Neural progenitor cell (in vitro differentiated cells): ENCODE measurements at regions not wholly inside any gene's neighbourhood (a gene's known extent, or its start where the extent isn't known, plus 50 kb on each side); places are given as distances from the start of the nearest gene placed in this dataset.

Source experiments
- DNase-seq: peaks from one replicate; pipeline ENCODE4 v3.0.0-alpha.2; 2016; ENCODE audit warnings: low spot score
- H2AFZ ChIP-seq: fragments of 200-600 bp; sonication (generic); replicated peaks from 2 replicates; pipeline ENCODE4 v1.6.1; 2016; ENCODE audit warnings: antibody characterized with exemption
- H3F3A ChIP-seq: fragments of 200-600 bp; sonication (generic); 2 replicates; pipeline ENCODE4 v1.6.1; 2016; ENCODE audit warnings: antibody characterized with exemption, low read depth
- H3K27ac ChIP-seq: fragments of 200-600 bp; sonication (generic); 2 replicates; pipeline ENCODE4 v1.5.1; 2016; ENCODE audit warnings: mild to moderate bottlenecking
- H3K27me3 ChIP-seq: fragments of 200-600 bp; sonication (generic); 2 replicates; pipeline ENCODE4 v1.6.1; 2016; ENCODE audit warnings: mild to moderate bottlenecking, moderate library complexity
- H3K36me3 ChIP-seq: fragments of 200-600 bp; sonication (generic); 2 replicates; pipeline ENCODE4 v1.5.1; 2016
- H3K4me1 ChIP-seq: fragments of 200-600 bp; sonication (generic); 2 replicates; pipeline ENCODE4 v1.6.1; 2016; ENCODE audit warnings: mixed run types
- H3K4me2 ChIP-seq: fragments of 200-600 bp; sonication (generic); 2 replicates; pipeline ENCODE4 v1.6.1; 2016
- H3K4me3 ChIP-seq: fragments of 200-600 bp; sonication (generic); 2 replicates; pipeline ENCODE4 v1.5.1; 2016
- H3K79me2 ChIP-seq: fragments of 200-600 bp; sonication (generic); 2 replicates; pipeline ENCODE4 v1.6.1; 2016; ENCODE audit warnings: low read depth
- H3K9ac ChIP-seq: fragments of 200-600 bp; sonication (generic); 2 replicates; pipeline ENCODE4 v1.6.1; 2016
- H3K9me3 ChIP-seq: fragments of 200-600 bp; sonication (generic); 2 replicates; pipeline ENCODE4 v1.5.1; 2016; ENCODE audit warnings: low read depth
- H4K20me1 ChIP-seq: fragments of 200-600 bp; sonication (generic); 2 replicates; pipeline ENCODE4 v1.6.1; 2016; ENCODE audit warnings: low read depth
- H3K27ac Mint-ChIP-seq: 3 replicates; pipeline ENCODE4 v1.8.0; 2021; ENCODE audit warnings: mixed read lengths
- H3K27me3 Mint-ChIP-seq: 2 replicates; pipeline ENCODE4 v1.8.0; 2022; ENCODE audit warnings: low read depth, mild to moderate bottlenecking, inconsistent platforms, moderate library complexity, mixed read lengths; ENCODE audit not compliant: insufficient read depth
- H3K36me3 Mint-ChIP-seq: 3 replicates; pipeline ENCODE4 v1.8.0; 2021; ENCODE audit warnings: mixed read lengths
- H3K4me1 Mint-ChIP-seq: 3 replicates; pipeline ENCODE4 v1.8.0; 2021; ENCODE audit warnings: mixed read lengths
- H3K4me3 Mint-ChIP-seq: 3 replicates; pipeline ENCODE4 v1.8.0; 2021; ENCODE audit warnings: mild to moderate bottlenecking, moderate library complexity, mixed read lengths
- H3K9me3 Mint-ChIP-seq: 3 replicates; pipeline ENCODE4 v1.8.0; 2020; ENCODE audit warnings: mixed read lengths
- CTCF ChIP-seq: fragments of 200-600 bp; sonication (generic); IDR thresholded peaks from 2 replicates; pipeline ENCODE4 v1.5.1; 2017; ENCODE audit warnings: antibody characterized with exemption, mild to moderate bottlenecking
- EZH2 ChIP-seq: fragments of 200-600 bp; sonication (generic); IDR thresholded peaks from 2 replicates; pipeline ENCODE4 v1.6.1; 2017; ENCODE audit warnings: antibody characterized with exemption, mild to moderate bottlenecking, moderate library complexity
- EZH2phosphoT487 ChIP-seq: fragments of 200-600 bp; sonication (generic); IDR thresholded peaks from 2 replicates; pipeline ENCODE4 v1.6.1; 2017; ENCODE audit warnings: antibody characterized with exemption

GRCh38 chr7:34364130-34364529 is 293.9 kb upstream of the NPSR1 start:
- H3K4me2 ChIP-seq = no peak overlapping the region
- H3F3A ChIP-seq = no peaks in the 10 kb centered on the region
- H3K36me3 ChIP-seq = no peaks in the 10 kb centered on the region
- Mint-ChIP-seq H3K27ac (no peak overlapping the region), H3K4me3 (no peak overlapping the region), H3K36me3 (no peaks in the 10 kb centered on the region), H3K4me1 (peaks cover 6% of the 10 kb centered on the region), H3K9me3 (no peaks in the 10 kb centered on the region), H3K27me3 (peaks cover 7% of the 10 kb centered on the region)
- H3K27me3 ChIP-seq = no peaks in the 10 kb centered on the region
- no peak for DNase-seq
- no peak overlapping the region for H3K4me3 ChIP-seq
- H2AFZ ChIP-seq = no peak overlapping the region
- H3K4me1 ChIP-seq = peaks cover 10% of the 10 kb centered on the region
- H3K27ac ChIP-seq = no peak overlapping the region
- no peak for TF ChIP-seq EZH2
- TF ChIP-seq EZH2phosphoT487 = no peak
- TF ChIP-seq CTCF = no peak
- H3K9ac ChIP-seq = no peak overlapping the region
- no peaks in the 10 kb centered on the region for H3K9me3 ChIP-seq
- no peaks in the 10 kb centered on the region for H3K79me2 ChIP-seq
- no peaks in the 10 kb centered on the region for H4K20me1 ChIP-seq

- H3K36me3 ChIP-seq = no peaks in the 10 kb centered on the region
- TF ChIP-seq EZH2 (no peak), CTCF (no peak), EZH2phosphoT487 (no peak)
- Mint-ChIP-seq H3K27ac (no peak overlapping the region), H3K27me3 (peaks cover 4% of the 10 kb centered on the region), H3K9me3 (no peaks in the 10 kb centered on the region), H3K4me3 (no peak overlapping the region), H3K36me3 (no peaks in the 10 kb centered on the region), H3K4me1 (peaks cover 6% of the 10 kb centered on the region)
- no peak overlapping the region for H3K4me3 ChIP-seq
- no peak overlapping the region for H3K9ac ChIP-seq
- no peaks in the 10 kb centered on the region for H3K79me2 ChIP-seq
- H4K20me1 ChIP-seq = no peaks in the 10 kb centered on the region
- no peaks in the 10 kb centered on the region for H3K27me3 ChIP-seq
- no peak overlapping the region for H2AFZ ChIP-seq
- peaks cover 10% of the 10 kb centered on the region for H3K4me1 ChIP-seq
- no peaks in the 10 kb centered on the region for H3K9me3 ChIP-seq
- no peak overlapping the region for H3K4me2 ChIP-seq
- H3K27ac ChIP-seq = no peak overlapping the region
- no peaks in the 10 kb centered on the region for H3F3A ChIP-seq
- DNase-seq = no peak
Observed at GRCh38 chr7:34365011-34365410, 293.0 kb upstream of the NPSR1 start.

GRCh38 chr7:34365611-34366010 is 292.4 kb upstream of the NPSR1 start:
- Histone ChIP-seq H3K4me2 (no peak overlapping the region), H3K9ac (no peak overlapping the region), H2AFZ (no peak overlapping the region), H3K4me1 (peaks cover 10% of the 10 kb centered on the region), H3K27ac (no peak overlapping the region), H4K20me1 (no peaks in the 10 kb centered on the region), H3K79me2 (no peaks in the 10 kb centered on the region), H3K9me3 (no peaks in the 10 kb centered on the region), H3K4me3 (no peak overlapping the region), H3K27me3 (no peaks in the 10 kb centered on the region), H3F3A (no peaks in the 10 kb centered on the region), H3K36me3 (no peaks in the 10 kb centered on the region)
- Mint-ChIP-seq H3K4me3 (no peak overlapping the region), H3K4me1 (peaks cover 6% of the 10 kb centered on the region), H3K9me3 (no peaks in the 10 kb centered on the region), H3K27ac (no peak overlapping the region), H3K27me3 (peaks cover 2% of the 10 kb centered on the region), H3K36me3 (no peaks in the 10 kb centered on the region)
- TF ChIP-seq EZH2 (no peak), CTCF (no peak), EZH2phosphoT487 (no peak)
- DNase-seq = no peak
